DND-41 (cell line): ENCODE measurements at regions not wholly inside any gene's neighbourhood (a gene's known extent, or its start where the extent isn't known, plus 50 kb on each side); places are given as distances from the start of the nearest gene placed in this dataset.

Source experiments
- ATAC-seq: fragments of 200-7000 bp; cut with Tn5 transposase; 3 replicates; pipeline ENCODE4 v1.9.1; 2021; ENCODE audit warnings: low read depth; ENCODE audit not compliant: insufficient read depth
- DNase-seq: peaks from one replicate; pipeline ENCODE4 v3.0.0-alpha.2; 2020
- H2AFZ ChIP-seq: 2 replicates; pipeline ENCODE4 v1.6.0; 2012; ENCODE audit warnings: low read depth, low read length
- H3K27ac ChIP-seq: 2 replicates; pipeline ENCODE4 v1.5.1; 2012; ENCODE audit warnings: low read length, inconsistent platforms
- H3K27me3 ChIP-seq: fragments of 200-600 bp; sonication (generic); 2 replicates; pipeline ENCODE4 v1.6.0; 2012; ENCODE audit warnings: low read length, mild to moderate bottlenecking, inconsistent platforms; ENCODE audit not compliant: insufficient read depth, poor library complexity
- H3K36me3 ChIP-seq: 2 replicates; pipeline ENCODE4 v1.5.1; 2012; ENCODE audit warnings: low read length, inconsistent platforms; ENCODE audit not compliant: insufficient read depth
- H3K4me1 ChIP-seq: 2 replicates; pipeline ENCODE4 v1.5.1; 2012; ENCODE audit warnings: mild to moderate bottlenecking, low read length; ENCODE audit not compliant: insufficient read depth
- H3K4me2 ChIP-seq: 2 replicates; pipeline ENCODE4 v1.6.0; 2012; ENCODE audit warnings: mild to moderate bottlenecking, moderate library complexity, low read length, inconsistent platforms; ENCODE audit not compliant: insufficient read depth
- H3K4me3 ChIP-seq, 2 experiments: fragments of 200-600 bp in 1 of 2; shearing (Covaris generic) in 1 of 2; 2 replicates each; pipeline ENCODE4 v1.5.1; 2012 to 2016; ENCODE audit warnings: inconsistent platforms in 2 of 2, low read length in 2 of 2, mild to moderate bottlenecking in 2 of 2, low read depth in 1 of 2, moderate library complexity in 1 of 2
- H3K79me2 ChIP-seq: 2 replicates; pipeline ENCODE4 v1.6.0; 2012; ENCODE audit warnings: low read length, inconsistent platforms; ENCODE audit not compliant: insufficient read depth
- H3K9ac ChIP-seq: 2 replicates; pipeline ENCODE4 v1.6.0; 2012; ENCODE audit warnings: low read depth, mild to moderate bottlenecking, inconsistent platforms, low read length, moderate library complexity
- H3K9me3 ChIP-seq: 2 replicates; pipeline ENCODE4 v1.5.1; 2012; ENCODE audit warnings: low read length, moderate library complexity, mild to moderate bottlenecking, inconsistent platforms; ENCODE audit not compliant: insufficient read depth, severe bottlenecking
- H4K20me1 ChIP-seq: 2 replicates; pipeline ENCODE4 v1.6.0; 2012; ENCODE audit warnings: low read length; ENCODE audit not compliant: insufficient read depth
- CTCF ChIP-seq: IDR thresholded peaks from 2 replicates; pipeline ENCODE4 v1.5.1; 2012; ENCODE audit warnings: borderline replicate concordance, low read length, moderate library complexity, mild to moderate bottlenecking; ENCODE audit not compliant: poor library complexity, severe bottlenecking; ENCODE audit errors: extremely low read depth
- EZH2 ChIP-seq: IDR thresholded peaks from 3 replicates; pipeline ENCODE4 v1.6.1; 2012; ENCODE audit warnings: borderline replicate concordance, low read depth, mild to moderate bottlenecking, moderate library complexity, low read length, inconsistent platforms; ENCODE audit not compliant: severe bottlenecking

DNA sequence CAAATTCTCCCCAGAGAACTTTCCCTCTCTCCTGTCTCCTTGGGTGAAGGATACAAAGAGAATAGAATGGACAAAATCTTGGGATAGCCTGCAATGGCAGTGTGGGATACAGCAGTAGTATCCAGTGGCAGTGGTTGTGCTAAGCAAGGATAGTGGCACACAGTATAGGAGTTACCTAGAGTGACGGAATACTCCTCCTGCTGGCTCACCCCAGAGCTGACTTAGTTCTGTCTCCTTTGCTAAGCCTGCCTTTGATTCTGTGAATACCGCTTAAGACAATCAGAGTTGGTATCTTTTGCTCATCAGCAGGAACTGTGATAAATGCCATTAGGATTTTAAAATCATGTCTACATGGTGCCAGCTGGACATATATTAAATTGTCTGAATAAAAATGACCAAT lies 404.3 kb downstream of the JRKL start:
- H3K4me1 ChIP-seq, result no peaks in the 10 kb centered on the region

DNA sequence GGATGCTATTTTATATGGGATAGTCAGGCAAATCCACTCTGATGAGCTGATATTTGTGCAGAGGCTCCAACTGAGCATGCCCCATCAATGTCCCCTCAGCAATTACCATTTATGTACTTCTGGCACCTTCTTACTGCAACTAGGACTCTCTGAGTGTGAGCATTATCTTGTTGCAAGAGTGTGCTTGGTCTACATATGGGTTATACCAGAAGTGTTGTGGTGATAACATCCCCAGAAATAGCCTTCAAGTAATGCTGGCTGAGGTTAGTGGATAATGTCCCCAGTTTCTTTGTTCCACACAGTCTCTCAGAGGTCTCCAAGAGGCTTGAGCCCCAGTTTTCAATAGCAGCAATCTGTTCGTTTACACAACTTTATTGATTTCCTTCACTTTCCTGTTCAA lies 408.6 kb downstream of the JRKL start:
- ATAC-seq (no peak), DNase-seq (no peak)
- Histone ChIP-seq H3K4me1 (no peaks in the 10 kb centered on the region), H3K4me2 (no peak overlapping the region), H3K9me3 (no peaks in the 10 kb centered on the region), H3K27me3 (no peaks in the 10 kb centered on the region), H3K36me3 (no peaks in the 10 kb centered on the region), H3K27ac (no peak overlapping the region), H3K9ac (no peak overlapping the region), H2AFZ (no peak overlapping the region), H3K79me2 (no peaks in the 10 kb centered on the region), H3K4me3 (no peak overlapping the region), H4K20me1 (no peaks in the 10 kb centered on the region)
- TF ChIP-seq CTCF, result no peak
- no peak for TF ChIP-seq EZH2

More for the DNA sequence above, 404.3 kb downstream of the JRKL start:
- Histone ChIP-seq H3K4me3 (no peak overlapping the region), H3K9me3 (no peaks in the 10 kb centered on the region), H4K20me1 (no peaks in the 10 kb centered on the region), H3K27ac (no peak overlapping the region), H3K36me3 (no peaks in the 10 kb centered on the region), H3K4me2 (no peak overlapping the region), H3K27me3 (no peaks in the 10 kb centered on the region), H3K79me2 (no peaks in the 10 kb centered on the region), H3K9ac (no peak overlapping the region), H2AFZ (no peak overlapping the region)
- TF ChIP-seq EZH2 (no peak), CTCF (no peak)
- ATAC-seq (no peak), DNase-seq (no peak)

- Histone ChIP-seq H3K79me2 (no peaks in the 10 kb centered on the region), H3K9ac (no peak overlapping the region), H3K4me1 (no peaks in the 10 kb centered on the region), H3K36me3 (no peaks in the 10 kb centered on the region), H3K4me3 (no peak overlapping the region), H3K9me3 (no peaks in the 10 kb centered on the region), H2AFZ (no peak overlapping the region), H3K27me3 (no peaks in the 10 kb centered on the region), H4K20me1 (no peaks in the 10 kb centered on the region), H3K27ac (no peak overlapping the region), H3K4me2 (no peak overlapping the region)
- no peak for ATAC-seq
- DNase-seq, result no peak
- TF ChIP-seq EZH2 (no peak), CTCF (no peak)
These were observed 425.4 kb downstream of the JRKL start for GRCh38 chr11:96815236-96815635.
